ENCODE measurements at regions not wholly inside any gene's neighbourhood (a gene's known extent, or its start where the extent isn't known, plus 50 kb on each side); places are given as distances from the start of the nearest gene placed in this dataset.

DNA sequence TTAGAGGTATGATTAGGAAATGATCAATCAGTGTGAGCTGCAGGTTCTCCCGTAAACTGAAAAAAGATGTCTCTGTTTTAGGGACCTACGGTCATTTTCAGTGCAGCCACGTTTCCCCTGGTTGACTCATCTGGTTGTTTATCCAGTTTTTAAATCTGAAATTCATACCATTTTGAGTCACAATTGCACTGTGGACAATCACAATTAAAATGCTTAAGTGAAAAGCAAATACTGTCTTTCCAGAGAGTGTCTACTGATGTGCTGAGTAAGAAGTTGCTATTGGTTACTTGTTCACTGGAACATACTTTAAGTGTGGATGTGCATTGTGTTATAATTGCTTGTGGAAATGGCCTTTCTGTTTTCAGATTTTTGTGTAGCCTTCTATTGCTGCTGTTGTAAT is 305.1 kb upstream of the SASH1 start:
- no peak overlapping the region for H3K4me3 ChIP-seq (ENCODE audit: low read length in 2 of 2)
- H3K9me3 ChIP-seq (ENCODE audit: control insufficient read depth in 2 of 2, low read length in 2 of 2) = no peaks in the 10 kb centered on the region
- no peak overlapping the region for H3K27ac ChIP-seq (ENCODE audit: low read length)
- H3K36me3 ChIP-seq (ENCODE audit: control insufficient read depth in 2 of 2, insufficient read depth in 2 of 2, low read length in 2 of 2) = no peaks in the 10 kb centered on the region
- no peak overlapping the region for H3K9ac ChIP-seq (ENCODE audit: low read length in 2 of 2)
- no peaks in the 10 kb centered on the region for H3K4me1 ChIP-seq (ENCODE audit: control insufficient read depth, insufficient read depth, low read length)
- H3K27me3 ChIP-seq (ENCODE audit: control insufficient read depth in 1 of 2, insufficient read depth in 2 of 2, low read length in 2 of 2) = no peaks in the 10 kb centered on the region

DNA sequence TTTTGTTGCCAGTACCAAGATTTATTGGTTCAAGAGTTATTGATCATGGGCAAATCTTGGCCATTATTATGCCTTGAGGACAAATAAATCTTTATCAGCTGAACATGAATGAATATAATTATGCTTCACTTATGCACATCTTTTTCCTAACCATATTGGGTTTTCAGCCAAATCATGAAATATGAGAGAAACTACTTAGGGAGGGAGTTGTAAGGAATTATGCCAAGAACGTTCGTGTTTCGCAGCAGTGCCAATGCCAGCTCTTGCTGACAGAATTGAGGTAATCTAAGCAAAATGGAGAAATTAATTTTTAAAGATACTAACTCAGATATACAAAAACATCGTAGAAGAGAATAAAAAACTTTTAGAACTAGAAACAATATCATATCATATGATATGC is 301.1 kb upstream of the SASH1 start:
- no peak overlapping the region for H3K4me3 ChIP-seq (ENCODE audit: low read length in 2 of 2)
- no peak overlapping the region for H3K9ac ChIP-seq (ENCODE audit: low read length in 2 of 2)
- no peaks in the 10 kb centered on the region for H3K27me3 ChIP-seq (ENCODE audit: control insufficient read depth in 1 of 2, insufficient read depth in 2 of 2, low read length in 2 of 2)
- H3K27ac ChIP-seq (ENCODE audit: low read length) = no peak overlapping the region
- H3K9me3 ChIP-seq (ENCODE audit: control insufficient read depth in 2 of 2, low read length in 2 of 2) = no peaks in the 10 kb centered on the region
- H3K36me3 ChIP-seq (ENCODE audit: control insufficient read depth in 2 of 2, insufficient read depth in 2 of 2, low read length in 2 of 2) = no peaks in the 10 kb centered on the region
- no peaks in the 10 kb centered on the region for H3K4me1 ChIP-seq (ENCODE audit: control insufficient read depth, insufficient read depth, low read length)

DNA sequence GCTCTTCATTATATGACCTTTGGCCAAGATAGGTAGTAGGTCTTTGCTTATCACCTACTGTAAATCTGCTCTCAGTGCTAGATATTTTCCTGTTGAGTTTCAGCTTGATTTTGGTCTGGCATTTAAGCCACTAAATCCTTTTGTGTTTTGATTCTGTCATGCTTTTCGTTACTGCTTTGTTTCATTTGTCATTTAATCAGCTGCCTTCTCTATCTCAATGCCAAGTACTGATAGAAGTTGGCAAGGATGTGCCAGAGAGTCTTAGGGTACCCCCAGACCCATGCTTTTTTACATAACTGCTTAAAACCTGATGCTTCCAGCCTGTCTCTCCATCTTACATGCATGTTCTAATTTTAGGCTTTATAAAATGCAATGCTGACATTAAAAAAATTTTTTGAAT is 300.1 kb upstream of the SASH1 start:
- Histone ChIP-seq H3K9ac (ENCODE audit: low read length in 2 of 2) (no peak overlapping the region), H3K36me3 (ENCODE audit: control insufficient read depth in 2 of 2, insufficient read depth in 2 of 2, low read length in 2 of 2) (no peaks in the 10 kb centered on the region), H3K27ac (ENCODE audit: low read length) (no peak overlapping the region), H3K4me1 (ENCODE audit: control insufficient read depth, insufficient read depth, low read length) (no peaks in the 10 kb centered on the region), H3K27me3 (ENCODE audit: control insufficient read depth in 1 of 2, insufficient read depth in 2 of 2, low read length in 2 of 2) (no peaks in the 10 kb centered on the region), H3K4me3 (ENCODE audit: low read length in 2 of 2) (no peak overlapping the region), H3K9me3 (ENCODE audit: control insufficient read depth in 2 of 2, low read length in 2 of 2) (no peaks in the 10 kb centered on the region)

DNA sequence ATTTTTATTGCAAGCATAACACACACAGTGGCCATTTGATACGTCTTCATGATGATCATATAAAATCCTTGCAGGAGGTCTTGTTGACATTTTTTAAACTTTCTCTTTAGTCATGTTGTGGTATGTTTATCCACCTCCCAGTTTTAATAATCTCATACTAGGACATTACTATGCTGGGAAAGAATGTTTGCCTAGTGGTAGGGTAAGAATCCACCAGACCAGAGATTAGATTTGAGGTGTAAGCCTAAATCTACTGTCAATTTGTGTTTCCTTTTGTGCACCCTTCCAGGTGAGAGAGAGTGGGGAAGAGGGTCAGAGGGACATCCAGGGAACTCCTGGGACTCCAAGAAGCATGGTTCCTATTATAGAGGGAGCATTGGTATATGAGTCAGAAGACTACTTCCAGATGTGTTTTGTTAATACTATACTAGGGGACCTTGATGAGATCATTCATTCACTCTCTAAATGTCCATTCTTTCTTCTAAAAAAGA is 298.3 kb upstream of the SASH1 start:
- H3K36me3 ChIP-seq (ENCODE audit: control insufficient read depth in 2 of 2, insufficient read depth in 2 of 2, low read length in 2 of 2) = no peaks in the 10 kb centered on the region
- no peak overlapping the region for H3K27ac ChIP-seq (ENCODE audit: low read length)
- H3K4me1 ChIP-seq (ENCODE audit: control insufficient read depth, insufficient read depth, low read length) = no peaks in the 10 kb centered on the region
- no peaks in the 10 kb centered on the region for H3K9me3 ChIP-seq (ENCODE audit: control insufficient read depth in 2 of 2, low read length in 2 of 2)
- no peak overlapping the region for H3K4me3 ChIP-seq (ENCODE audit: low read length in 2 of 2)
- H3K27me3 ChIP-seq (ENCODE audit: control insufficient read depth in 1 of 2, insufficient read depth in 2 of 2, low read length in 2 of 2) = no peaks in the 10 kb centered on the region
- no peak overlapping the region for H3K9ac ChIP-seq (ENCODE audit: low read length in 2 of 2)

GRCh38 chr6:148044921-148045320 is 297.7 kb upstream of the SASH1 start:
- Histone ChIP-seq H3K9ac (ENCODE audit: low read length in 2 of 2) (no peak overlapping the region), H3K27me3 (ENCODE audit: control insufficient read depth in 1 of 2, insufficient read depth in 2 of 2, low read length in 2 of 2) (no peaks in the 10 kb centered on the region), H3K27ac (ENCODE audit: low read length) (no peak overlapping the region), H3K4me1 (ENCODE audit: control insufficient read depth, insufficient read depth, low read length) (no peaks in the 10 kb centered on the region), H3K9me3 (ENCODE audit: control insufficient read depth in 2 of 2, low read length in 2 of 2) (no peaks in the 10 kb centered on the region), H3K4me3 (ENCODE audit: low read length in 2 of 2) (no peak overlapping the region), H3K36me3 (ENCODE audit: control insufficient read depth in 2 of 2, insufficient read depth in 2 of 2, low read length in 2 of 2) (no peaks in the 10 kb centered on the region)

DNA sequence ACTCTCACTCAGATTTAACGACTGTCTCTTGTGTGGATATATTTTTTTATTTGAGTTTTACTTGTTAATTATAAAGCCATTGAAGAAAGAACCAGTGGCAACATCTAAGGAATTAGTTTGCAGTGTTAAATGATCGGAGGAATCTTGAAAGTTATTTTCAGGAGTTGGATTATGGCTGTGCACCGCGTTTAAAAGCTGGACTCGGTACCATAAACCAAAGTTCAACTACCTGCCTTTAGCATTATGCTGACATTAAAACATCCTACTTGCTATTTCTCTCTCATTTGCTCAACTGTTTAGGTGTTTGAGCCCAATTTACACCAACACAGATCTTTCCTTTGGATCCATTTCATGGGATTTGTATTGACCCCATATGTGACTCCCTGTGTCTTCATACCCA is 289.4 kb upstream of the SASH1 start:
- Histone ChIP-seq H3K36me3 (ENCODE audit: control insufficient read depth in 2 of 2, insufficient read depth in 2 of 2, low read length in 2 of 2) (no peaks in the 10 kb centered on the region), H3K4me3 (ENCODE audit: low read length in 2 of 2) (no peak overlapping the region), H3K4me1 (ENCODE audit: control insufficient read depth, insufficient read depth, low read length) (no peaks in the 10 kb centered on the region), H3K9me3 (ENCODE audit: control insufficient read depth in 2 of 2, low read length in 2 of 2) (peaks cover 4% of the 10 kb centered on the region in 2 donors), H3K27me3 (ENCODE audit: control insufficient read depth in 1 of 2, insufficient read depth in 2 of 2, low read length in 2 of 2) (no peaks in the 10 kb centered on the region), H3K9ac (ENCODE audit: low read length in 2 of 2) (no peak overlapping the region), H3K27ac (ENCODE audit: low read length) (no peak overlapping the region)

DNA sequence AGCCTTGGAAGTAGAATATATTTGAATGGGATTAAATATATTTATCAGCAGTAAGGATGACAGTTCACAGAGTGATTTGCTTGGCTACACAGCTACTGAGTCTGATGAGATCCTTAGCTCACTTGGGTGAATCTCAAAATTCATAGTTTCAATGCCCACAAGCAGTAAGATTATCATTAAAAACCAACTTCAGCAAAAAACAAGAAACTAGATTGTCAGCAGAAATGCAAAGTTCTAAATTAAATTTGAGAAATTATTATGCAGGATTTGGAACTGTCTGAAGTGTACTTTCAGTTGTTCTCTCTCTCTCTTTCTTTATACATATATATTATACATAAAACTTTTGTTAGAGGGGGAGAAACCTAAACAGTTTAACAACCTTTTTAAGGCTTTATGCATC is 288.8 kb upstream of the SASH1 start:
- H3K4me3 ChIP-seq (ENCODE audit: low read length in 2 of 2) = no peak overlapping the region
- H3K9ac ChIP-seq (ENCODE audit: low read length in 2 of 2) = no peak overlapping the region
- H3K4me1 ChIP-seq (ENCODE audit: control insufficient read depth, insufficient read depth, low read length) = no peaks in the 10 kb centered on the region
- peaks cover 4% of the 10 kb centered on the region in 2 donors for H3K9me3 ChIP-seq (ENCODE audit: control insufficient read depth in 2 of 2, low read length in 2 of 2)
- H3K27me3 ChIP-seq (ENCODE audit: control insufficient read depth in 1 of 2, insufficient read depth in 2 of 2, low read length in 2 of 2) = no peaks in the 10 kb centered on the region
- no peak overlapping the region for H3K27ac ChIP-seq (ENCODE audit: low read length)
- H3K36me3 ChIP-seq (ENCODE audit: control insufficient read depth in 2 of 2, insufficient read depth in 2 of 2, low read length in 2 of 2) = no peaks in the 10 kb centered on the region

DNA sequence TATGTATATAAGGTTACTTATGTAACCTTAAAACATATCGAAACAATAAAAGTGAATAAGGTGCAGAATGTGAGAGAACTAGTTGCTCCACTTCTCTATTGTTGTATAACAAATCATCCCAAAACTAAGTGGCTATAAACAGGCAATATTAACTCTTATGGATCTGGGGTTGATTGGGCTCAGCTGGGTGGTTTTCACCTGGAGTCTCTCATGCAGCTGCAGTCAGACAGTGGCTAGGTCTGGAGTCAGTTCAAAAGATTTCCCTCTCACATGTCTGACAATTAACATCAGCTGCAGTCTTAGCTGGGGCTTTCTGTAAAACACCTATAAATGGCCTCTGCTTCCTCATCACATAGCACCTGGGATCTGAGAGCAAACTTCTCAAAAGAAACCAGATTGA is 288.4 kb upstream of the SASH1 start:
- H3K27ac ChIP-seq (ENCODE audit: low read length) = no peak overlapping the region
- no peaks in the 10 kb centered on the region for H3K4me1 ChIP-seq (ENCODE audit: control insufficient read depth, insufficient read depth, low read length)
- no peaks in the 10 kb centered on the region for H3K36me3 ChIP-seq (ENCODE audit: control insufficient read depth in 2 of 2, insufficient read depth in 2 of 2, low read length in 2 of 2)
- peaks cover 4% of the 10 kb centered on the region in 2 donors for H3K9me3 ChIP-seq (ENCODE audit: control insufficient read depth in 2 of 2, low read length in 2 of 2)
- H3K9ac ChIP-seq (ENCODE audit: low read length in 2 of 2) = no peak overlapping the region
- no peaks in the 10 kb centered on the region for H3K27me3 ChIP-seq (ENCODE audit: control insufficient read depth in 1 of 2, insufficient read depth in 2 of 2, low read length in 2 of 2)
- no peak overlapping the region for H3K4me3 ChIP-seq (ENCODE audit: low read length in 2 of 2)

- H3K9ac ChIP-seq (ENCODE audit: low read length in 2 of 2) = no peak overlapping the region
- H3K4me1 ChIP-seq (ENCODE audit: control insufficient read depth, insufficient read depth, low read length) = no peaks in the 10 kb centered on the region
- no peak overlapping the region for H3K27ac ChIP-seq (ENCODE audit: low read length)
- H3K36me3 ChIP-seq (ENCODE audit: control insufficient read depth in 2 of 2, insufficient read depth in 2 of 2, low read length in 2 of 2) = no peaks in the 10 kb centered on the region
- no peak overlapping the region for H3K4me3 ChIP-seq (ENCODE audit: low read length in 2 of 2)
- no peaks in the 10 kb centered on the region for H3K27me3 ChIP-seq (ENCODE audit: control insufficient read depth in 1 of 2, insufficient read depth in 2 of 2, low read length in 2 of 2)
- peaks cover 4% of the 10 kb centered on the region in 2 donors for H3K9me3 ChIP-seq (ENCODE audit: control insufficient read depth in 2 of 2, low read length in 2 of 2)
Measured at GRCh38 chr6:148055419-148055818, 287.2 kb upstream of the SASH1 start.

GRCh38 chr6:148059869-148060268 is 282.8 kb upstream of the SASH1 start:
- Histone ChIP-seq H3K27ac (ENCODE audit: low read length) (no peak overlapping the region), H3K36me3 (ENCODE audit: control insufficient read depth in 2 of 2, insufficient read depth in 2 of 2, low read length in 2 of 2) (no peaks in the 10 kb centered on the region), H3K27me3 (ENCODE audit: control insufficient read depth in 1 of 2, insufficient read depth in 2 of 2, low read length in 2 of 2) (no peaks in the 10 kb centered on the region), H3K9ac (ENCODE audit: low read length in 2 of 2) (no peak overlapping the region), H3K4me1 (ENCODE audit: control insufficient read depth, insufficient read depth, low read length) (no peaks in the 10 kb centered on the region), H3K9me3 (ENCODE audit: control insufficient read depth in 2 of 2, low read length in 2 of 2) (peaks cover 0 to 2% of the 10 kb centered on the region in 2 donors), H3K4me3 (ENCODE audit: low read length in 2 of 2) (no peak overlapping the region)

DNA sequence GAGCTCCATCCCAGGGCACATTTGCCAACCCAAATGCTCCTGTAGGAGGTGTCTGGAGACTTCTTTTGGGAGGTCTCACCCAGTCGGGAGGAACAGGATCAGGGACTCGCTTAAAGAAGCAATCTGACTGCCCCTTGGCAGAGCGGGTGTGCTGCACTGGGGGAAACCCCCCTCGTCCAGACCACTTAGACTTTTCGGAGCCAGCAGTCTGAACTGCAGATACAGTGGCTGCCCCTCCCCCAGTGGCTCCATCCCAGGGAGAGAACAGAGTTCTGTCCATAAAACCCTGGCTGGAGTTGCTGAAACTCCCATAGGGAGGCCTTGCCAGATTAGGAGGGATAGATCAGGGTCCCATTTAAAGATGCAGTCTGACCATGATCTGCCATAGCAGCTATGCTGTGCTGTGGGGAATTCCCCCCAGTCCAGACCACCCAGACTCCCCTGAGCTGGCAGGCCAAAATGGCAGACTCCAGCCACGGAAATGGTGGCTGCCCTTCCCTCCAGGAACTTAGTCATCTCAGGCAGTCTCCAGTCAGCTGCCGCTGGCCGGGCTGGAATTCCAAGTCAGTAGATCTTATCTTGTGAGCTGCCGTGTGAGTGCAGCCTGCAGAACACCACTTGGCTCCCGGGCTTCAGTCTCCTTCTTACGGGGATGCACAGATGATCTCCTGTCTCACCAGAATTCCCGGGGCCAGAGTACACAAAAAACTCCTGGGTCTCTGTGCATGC is 278.1 kb upstream of the SASH1 start:
- H3K4me1 ChIP-seq (ENCODE audit: control insufficient read depth, insufficient read depth, low read length) = no peaks in the 10 kb centered on the region
- no peak overlapping the region for H3K9ac ChIP-seq (ENCODE audit: low read length in 2 of 2)
- H3K4me3 ChIP-seq (ENCODE audit: low read length in 2 of 2) = no peak overlapping the region
- H3K36me3 ChIP-seq (ENCODE audit: control insufficient read depth in 2 of 2, insufficient read depth in 2 of 2, low read length in 2 of 2) = no peaks in the 10 kb centered on the region
- no peak overlapping the region for H3K27ac ChIP-seq (ENCODE audit: low read length)
- H3K27me3 ChIP-seq (ENCODE audit: control insufficient read depth in 1 of 2, insufficient read depth in 2 of 2, low read length in 2 of 2) = no peaks in the 10 kb centered on the region
- H3K9me3 ChIP-seq (ENCODE audit: control insufficient read depth in 2 of 2, low read length in 2 of 2) = peaks cover 0 to 2% of the 10 kb centered on the region in 2 donors

Data from stomach smooth muscle (tissue), 2 donors.